H1 (cell line): ENCODE measurements at regions not wholly inside any gene's neighbourhood (a gene's known extent, or its start where the extent isn't known, plus 50 kb on each side); places are given as distances from the start of the nearest gene placed in this dataset.

Experiments used
- CTCF ChIA-PET: fragments of 300-600 bp; sonication (Branson Sonifier 250); formaldehyde crosslinking; loops from one replicate; lab custom pipeline; 2021; ENCODE audit not compliant: partially characterized antibody; lab: Charles Lee
- POLR2A ChIA-PET: fragments of 300-600 bp; sonication (Branson Sonifier 250); formaldehyde crosslinking; loops from one replicate; lab custom pipeline; 2021; ENCODE audit warnings: inconsistent platforms; ENCODE audit not compliant: partially characterized antibody; lab: Charles Lee
- DNase-seq, 2 experiments: peaks; one replicate each; pipeline versions ENCODE4 v3.0.0 to v3.0.0-alpha.2; 2010 to 2022; ENCODE audit warnings: low spot score in 2 of 2, low read depth in 1 of 2, mixed read lengths in 1 of 2
- FAIRE-seq: peaks from 2 replicates; lab custom pipeline; 2011; peaks lifted over from hg19 to GRCh38; lab: Jason Lieb, UNC
- H2AFZ ChIP-seq: 2 replicates; pipeline ENCODE4 v1.8.1; 2012; ENCODE audit warnings: low read length, inconsistent platforms
- H2AK5ac ChIP-seq: 2 replicates; pipeline ENCODE4 v1.6.1; 2013; ENCODE audit warnings: low read depth, low read length
- H2BK120ac ChIP-seq: replicated peaks from 2 replicates; pipeline ENCODE3; 2013; ENCODE audit warnings: low read depth, low read length, inconsistent platforms
- H2BK12ac ChIP-seq: 2 replicates; pipeline ENCODE4 v1.6.1; 2013; ENCODE audit warnings: low read depth, low read length
- H2BK15ac ChIP-seq: 2 replicates; pipeline ENCODE4 v1.6.1; 2013; ENCODE audit warnings: low read length
- H2BK20ac ChIP-seq: 2 replicates; pipeline ENCODE4 v1.6.1; 2013; ENCODE audit warnings: low read length
- H2BK5ac ChIP-seq: 2 replicates; pipeline ENCODE4 v1.6.1; 2013; ENCODE audit warnings: low read depth, low read length
- H3K14ac ChIP-seq: 2 replicates; pipeline ENCODE4 v1.6.1; 2013; ENCODE audit warnings: inconsistent platforms; ENCODE audit not compliant: insufficient read length
- H3K18ac ChIP-seq: 2 replicates; pipeline ENCODE4 v1.6.1; 2013; ENCODE audit warnings: low read length; ENCODE audit errors: extremely low read depth
- H3K23ac ChIP-seq: 2 replicates; pipeline ENCODE4 v1.6.1; 2013; ENCODE audit warnings: inconsistent platforms; ENCODE audit not compliant: insufficient read length
- H3K23me2 ChIP-seq: 2 replicates; pipeline ENCODE4 v1.6.1; 2013; ENCODE audit warnings: low read depth, low read length
- H3K27ac ChIP-seq: 2 replicates; pipeline ENCODE4 v1.6.1; 2011; ENCODE audit warnings: low read depth, low read length, inconsistent platforms
- H3K27me3 ChIP-seq, 4 experiments: replicated peaks in 1 of 4; 1 replicate in 1 of 4; 2 replicates in 3 of 4; pipeline versions ENCODE4 v1.6.1 to v1.8.1; 2011 to 2013; ENCODE audit warnings: low read length in 3 of 4, mild to moderate bottlenecking in 3 of 4, inconsistent platforms in 2 of 4, mixed read lengths in 2 of 4, moderate library complexity in 1 of 4; ENCODE audit not compliant: control insufficient read depth in 3 of 4, insufficient read depth in 3 of 4; ENCODE audit errors: extremely low read depth in 1 of 4
- H3K36me3 ChIP-seq, 4 experiments: 2 replicates each; pipeline versions ENCODE4 v1.6.1 to v1.8.1; 2011 to 2013; ENCODE audit warnings: mild to moderate bottlenecking in 4 of 4, low read length in 3 of 4, moderate library complexity in 2 of 4, control low read depth in 1 of 4, inconsistent platforms in 1 of 4; ENCODE audit not compliant: insufficient read depth in 4 of 4, control insufficient read depth in 2 of 4
- H3K4ac ChIP-seq: replicated peaks from 2 replicates; pipeline ENCODE3; 2013; ENCODE audit warnings: low read length, low read depth, mixed read lengths, inconsistent platforms; ENCODE audit not compliant: insufficient read length
- H3K4me1 ChIP-seq, 4 experiments: replicated peaks in 1 of 4; 1 replicate in 1 of 4; 2 replicates in 3 of 4; pipeline versions ENCODE4 v1.6.1 to v1.8.1; 2011 to 2013; ENCODE audit warnings: low read length in 3 of 4, inconsistent platforms in 2 of 4, mixed read lengths in 1 of 4; ENCODE audit not compliant: insufficient read depth in 4 of 4, control insufficient read depth in 3 of 4
- H3K4me2 ChIP-seq, 2 experiments: 2 replicates each; pipeline versions ENCODE4 v1.6.1 to v1.8.1; 2011 to 2013; ENCODE audit warnings: low read depth in 2 of 2, low read length in 2 of 2, control low read depth in 1 of 2, inconsistent platforms in 1 of 2, mild to moderate bottlenecking in 1 of 2; ENCODE audit not compliant: insufficient read depth in 1 of 2
- H3K4me3 ChIP-seq, 4 experiments: fragments of 200-600, 300-600 bp in 1 of 4; sonication (generic), shearing (Covaris generic), sonication (Bioruptor Twin) in 1 of 4; 2 replicates each; pipeline versions ENCODE4 v1.5.1 to v1.8.1; 2011 to 2016; ENCODE audit warnings: low read length in 4 of 4, low read depth in 3 of 4, control low read depth in 2 of 4, inconsistent platforms in 2 of 4, mild to moderate bottlenecking in 2 of 4, mixed read lengths in 1 of 4, moderate library complexity in 1 of 4; ENCODE audit not compliant: insufficient read depth in 2 of 4; ENCODE audit errors: extremely low read depth in 1 of 4
- H3K56ac ChIP-seq: replicated peaks from 2 replicates; pipeline ENCODE3; 2013; ENCODE audit warnings: low read depth, mild to moderate bottlenecking, mixed read lengths, low read length, inconsistent platforms; ENCODE audit not compliant: insufficient read length
- H3K79me1 ChIP-seq: 2 replicates; pipeline ENCODE4 v1.6.1; 2013; ENCODE audit warnings: low read depth, low read length, control low read depth
- H3K79me2 ChIP-seq, 2 experiments: 2 replicates each; pipeline versions ENCODE4 v1.6.1 to v1.8.1; 2012 to 2013; ENCODE audit warnings: low read length in 2 of 2, mild to moderate bottlenecking in 2 of 2, inconsistent platforms in 1 of 2; ENCODE audit not compliant: insufficient read depth in 2 of 2, control insufficient read depth in 1 of 2
- H3K9ac ChIP-seq, 4 experiments: replicated peaks in 1 of 4; 1 replicate in 1 of 4; 2 replicates in 3 of 4; pipeline versions ENCODE4 v1.6.1 to v1.8.1; 2011 to 2013; ENCODE audit warnings: low read depth in 3 of 4, low read length in 3 of 4, control low read depth in 2 of 4, mild to moderate bottlenecking in 2 of 4, moderate library complexity in 2 of 4, inconsistent platforms in 1 of 4; ENCODE audit errors: extremely low read depth in 1 of 4
- H3K9me3 ChIP-seq, 2 experiments: 2 replicates each; pipeline versions ENCODE4 v1.6.1 to v1.8.1; 2012 to 2013; ENCODE audit warnings: mild to moderate bottlenecking in 2 of 2, moderate library complexity in 2 of 2, control low read depth in 1 of 2, inconsistent platforms in 1 of 2, low read depth in 1 of 2, low read length in 1 of 2, mixed read lengths in 1 of 2; ENCODE audit not compliant: insufficient read depth in 2 of 2
- H4K20me1 ChIP-seq, 2 experiments: replicated peaks in 1 of 2; 2 replicates each; pipeline versions ENCODE3 to v1.8.1; 2011 to 2013; ENCODE audit warnings: inconsistent platforms in 2 of 2, low read length in 2 of 2, mild to moderate bottlenecking in 1 of 2; ENCODE audit not compliant: insufficient read depth in 2 of 2, control insufficient read depth in 1 of 2
- H4K5ac ChIP-seq: 2 replicates; pipeline ENCODE4 v1.6.1; 2013; ENCODE audit warnings: low read length, low read depth, mixed read lengths, inconsistent platforms; ENCODE audit not compliant: insufficient read length
- H4K8ac ChIP-seq: 2 replicates; pipeline ENCODE4 v1.8.0; 2013; ENCODE audit warnings: mild to moderate bottlenecking, moderate library complexity, low read length, inconsistent platforms; ENCODE audit not compliant: insufficient read depth; ENCODE audit errors: extremely low read depth
- H4K91ac ChIP-seq: replicated peaks from 2 replicates; pipeline ENCODE3; 2013; ENCODE audit warnings: low read length, mixed read lengths, inconsistent platforms; ENCODE audit not compliant: insufficient read length
- ASH2L ChIP-seq: fragments of 200-600, 300-600 bp; sonication (generic); IDR thresholded peaks from one replicate; pipeline ENCODE4 v1.7.1; 2017; ENCODE audit warnings: low read length
- CEBPB ChIP-seq: IDR thresholded peaks from 2 replicates; pipeline ENCODE4 v1.6.1; 2012; ENCODE audit warnings: low read depth, low read length
- CHD2 ChIP-seq: IDR thresholded peaks from 2 replicates; pipeline ENCODE4 v1.6.1; 2012; ENCODE audit warnings: low read length, improper control_type of control experiment
- EZH2 ChIP-seq: fragments of 200-600 bp; sonication (generic); IDR thresholded peaks from 2 replicates; pipeline ENCODE4 v1.7.1; 2012; ENCODE audit warnings: low read depth, mild to moderate bottlenecking, moderate library complexity, low read length, inconsistent platforms; ENCODE audit not compliant: severe bottlenecking
- FOSL1 ChIP-seq: IDR thresholded peaks from 2 replicates; pipeline ENCODE4 v1.6.1; 2011; ENCODE audit warnings: mild to moderate bottlenecking, low read depth, low read length, moderate library complexity; ENCODE audit not compliant: insufficient read depth
- RBBP5 ChIP-seq: IDR thresholded peaks from 2 replicates; pipeline ENCODE4 v1.7.1; 2012; ENCODE audit warnings: low read depth, mild to moderate bottlenecking, inconsistent platforms, low read length, moderate library complexity, borderline replicate concordance
- SIN3A ChIP-seq, 2 experiments: IDR thresholded peaks in 1 of 2; conservative IDR thresholded peaks in 1 of 2; 2 replicates each; pipeline ENCODE4 v1.6.1; 2011 to 2012; ENCODE audit warnings: low read length in 2 of 2, improper control_type of control experiment in 1 of 2, low read depth in 1 of 2, mild to moderate bottlenecking in 1 of 2
- SP1 ChIP-seq: IDR thresholded peaks from 2 replicates; pipeline ENCODE4 v1.6.1; 2011; ENCODE audit warnings: low read depth, low read length
- SRF ChIP-seq: IDR thresholded peaks from 2 replicates; pipeline ENCODE4 v1.6.1; 2011; ENCODE audit warnings: mild to moderate bottlenecking, low read depth, low read length, moderate library complexity
- TAF7 ChIP-seq: optimal IDR thresholded peaks from 2 replicates; pipeline ENCODE3; 2011; ENCODE audit warnings: low read depth, mild to moderate bottlenecking, inconsistent platforms, low read length, moderate library complexity, borderline replicate concordance
- TBP ChIP-seq: IDR thresholded peaks from 2 replicates; pipeline ENCODE4 v1.6.1; 2011; ENCODE audit warnings: low read depth, low read length, improper control_type of control experiment
- WGBS, 2 experiments: shearing (Covaris generic) in 1 of 2; methylation state at CpG; one replicate each; pipeline versions ENCODE4 v1.1.6 to v1.1.7; 2013 to 2015; ENCODE audit warnings: low lambda C conversion rate in 2 of 2, mixed read lengths in 2 of 2, inconsistent platforms in 1 of 2, low coverage in 1 of 2, missing lambda C conversion rate in 1 of 2; ENCODE audit not compliant: insufficient replicate concordance in 2 of 2, insufficient coverage in 1 of 2, insufficient read length in 1 of 2; ENCODE audit errors: extremely low coverage in 1 of 2, missing lambda C conversion rate in 1 of 2; 5-methylcytosine and 5-hydroxymethylcytosine counted together
- TF ChIP-seq, protein P1 (sequence below): IDR thresholded peaks from 2 replicates; pipeline ENCODE4 v1.6.1; 2011; ENCODE audit warnings: low read length, improper control_type of control experiment
- TF ChIP-seq, protein P2 (sequence below): IDR thresholded peaks from 2 replicates; pipeline ENCODE4 v1.6.1; 2012; ENCODE audit warnings: inconsistent platforms

DNA sequence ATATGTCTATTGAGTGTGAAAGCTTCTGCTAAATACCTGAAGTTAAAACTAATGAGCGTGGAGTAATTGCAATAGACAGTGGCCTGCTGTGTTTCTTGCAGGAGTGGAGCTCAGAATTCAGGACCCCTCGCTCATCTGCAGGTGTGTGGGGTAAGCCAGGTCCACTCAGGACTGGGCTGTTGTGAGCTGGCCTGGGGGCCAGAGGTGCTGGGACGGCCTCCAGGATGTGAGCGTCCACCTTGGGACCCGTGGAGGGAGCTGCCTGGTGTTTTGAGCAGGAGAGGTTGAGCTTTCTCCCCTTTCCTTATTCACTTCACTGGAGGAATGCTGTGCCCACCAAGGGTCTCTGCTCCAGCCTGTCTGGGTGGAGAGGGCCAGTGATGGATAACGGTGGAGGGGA, 681.2 kb downstream of the BRD1 start:
- Histone ChIP-seq H2AFZ (no peak overlapping the region), H3K56ac (no peak overlapping the region), H3K79me2 (no peaks in the 10 kb centered on the region), H2BK120ac (no peak overlapping the region), H3K27ac (no peak overlapping the region), H4K20me1 (no peaks in the 10 kb centered on the region), H2BK20ac (no peak overlapping the region), H3K23me2 (no peaks in the 10 kb centered on the region), H3K18ac (no peak overlapping the region), H3K23ac (no peak overlapping the region), H4K91ac (no peak overlapping the region), H2AK5ac (no peak overlapping the region), H2BK5ac (no peak overlapping the region), H3K9me3 (no peaks in the 10 kb centered on the region), H3K4me1 (peaks cover 0 to 6% (median 3%) of the 10 kb centered on the region in 4 experiments; a peak in 4 of 7 replicates), H3K27me3 (no peaks in the 10 kb centered on the region; a peak in 1 of 7 replicates), H3K4me3 (no peak overlapping the region), H2BK15ac (no peak overlapping the region), H3K14ac (no peak overlapping the region), H3K4me2 (no peak overlapping the region), H4K8ac (no peak overlapping the region), H3K9ac (no peak overlapping the region), H2BK12ac (no peak overlapping the region), H3K4ac (no peak overlapping the region), H3K36me3 (no peaks in the 10 kb centered on the region), H3K79me1 (no peaks in the 10 kb centered on the region), H4K5ac (no peak overlapping the region)
- TF ChIP-seq SIN3A (conservative IDR thresholded peaks at IDR 0.05 in 1 of 2, IDR thresholded peaks at IDR 0.05 in 1 of 2; ENCODE audit: low read depth in 1 of 2, low read length in 2 of 2) (no peak), SRF (no peak), TAF7 (no peak), FOSL1 (no peak), ASH2L (no peak), RBBP5 (no peak), CEBPB (no peak), SP1 (no peak), EZH2 (no peak), TBP (no peak), CHD2 (no peak)
- TF ChIP-seq, protein P1, sequence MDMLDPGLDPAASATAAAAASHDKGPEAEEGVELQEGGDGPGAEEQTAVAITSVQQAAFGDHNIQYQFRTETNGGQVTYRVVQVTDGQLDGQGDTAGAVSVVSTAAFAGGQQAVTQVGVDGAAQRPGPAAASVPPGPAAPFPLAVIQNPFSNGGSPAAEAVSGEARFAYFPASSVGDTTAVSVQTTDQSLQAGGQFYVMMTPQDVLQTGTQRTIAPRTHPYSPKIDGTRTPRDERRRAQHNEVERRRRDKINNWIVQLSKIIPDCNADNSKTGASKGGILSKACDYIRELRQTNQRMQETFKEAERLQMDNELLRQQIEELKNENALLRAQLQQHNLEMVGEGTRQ: no peak
- TF ChIP-seq, protein P2, sequence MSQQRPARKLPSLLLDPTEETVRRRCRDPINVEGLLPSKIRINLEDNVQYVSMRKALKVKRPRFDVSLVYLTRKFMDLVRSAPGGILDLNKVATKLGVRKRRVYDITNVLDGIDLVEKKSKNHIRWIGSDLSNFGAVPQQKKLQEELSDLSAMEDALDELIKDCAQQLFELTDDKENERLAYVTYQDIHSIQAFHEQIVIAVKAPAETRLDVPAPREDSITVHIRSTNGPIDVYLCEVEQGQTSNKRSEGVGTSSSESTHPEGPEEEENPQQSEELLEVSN: no peak
- ChIA-PET POLR2A (no interaction called here), CTCF (interaction anchor here (0.6 to 1.4 kb wide), 4 partner anchors 99 to 159 kb away, joined by 3 to 5 read pairs (median 3); no protein-coding TSS in a partner anchor)
- 90% methylated on average over 6 of the region's 6 CpGs; no CpG with 5 or more reads in 1 of the 2 experiments for WGBS, 2 experiments
- DNase-seq (no peak), FAIRE-seq (no peak)
